Gastrocnemius medialis (tissue), 4 donors: ENCODE measurements at regions not wholly inside any gene's neighbourhood (a gene's known extent, or its start where the extent isn't known, plus 50 kb on each side); places are given as distances from the start of the nearest gene placed in this dataset.

Experiments
- CTCF ChIP-seq, 5 experiments: fragments of 450-650 bp in 3 of 5; fragments of 200-600 bp in 2 of 5; sonication (generic) in 2 of 5; IDR thresholded peaks in 4 of 5; conservative IDR thresholded peaks in 1 of 5; 1 replicate in 4 of 5; 2 replicates in 1 of 5; pipeline ENCODE4 v1.5.1; 2016 to 2019; ENCODE audit warnings: antibody characterized with exemption in 5 of 5, mild to moderate bottlenecking in 3 of 5, moderate library complexity in 3 of 5
- POLR2A ChIP-seq, 2 donors: fragments of 450-650 bp; IDR thresholded peaks; one replicate each; pipeline ENCODE4 v1.6.1; 2017; ENCODE audit warnings: antibody characterized with exemption in 2 of 2, mild to moderate bottlenecking in 2 of 2, moderate library complexity in 2 of 2

GRCh38 chr13:90281709-90282108 lies 1065.8 kb upstream of the MIR17HG start:
- TF ChIP-seq CTCF (IDR thresholded peaks at IDR 0.05 in 4 of 5, conservative IDR thresholded peaks at IDR 0.05 in 1 of 5) (no peak), POLR2A (IDR thresholded peaks at IDR 0.05) (no peak)
